GM19463 (cell line): ENCODE measurements at regions not wholly inside any gene's neighbourhood (a gene's known extent, or its start where the extent isn't known, plus 50 kb on each side); places are given as distances from the start of the nearest gene placed in this dataset.

Experiments
- ATAC-seq: cut with Tn5 transposase; IDR thresholded peaks from one replicate; pipeline ENCODE4 v1.9.1; 2021; ENCODE audit warnings: mild to moderate bottlenecking, moderate library complexity; ENCODE audit not compliant: unreplicated experiment

DNA sequence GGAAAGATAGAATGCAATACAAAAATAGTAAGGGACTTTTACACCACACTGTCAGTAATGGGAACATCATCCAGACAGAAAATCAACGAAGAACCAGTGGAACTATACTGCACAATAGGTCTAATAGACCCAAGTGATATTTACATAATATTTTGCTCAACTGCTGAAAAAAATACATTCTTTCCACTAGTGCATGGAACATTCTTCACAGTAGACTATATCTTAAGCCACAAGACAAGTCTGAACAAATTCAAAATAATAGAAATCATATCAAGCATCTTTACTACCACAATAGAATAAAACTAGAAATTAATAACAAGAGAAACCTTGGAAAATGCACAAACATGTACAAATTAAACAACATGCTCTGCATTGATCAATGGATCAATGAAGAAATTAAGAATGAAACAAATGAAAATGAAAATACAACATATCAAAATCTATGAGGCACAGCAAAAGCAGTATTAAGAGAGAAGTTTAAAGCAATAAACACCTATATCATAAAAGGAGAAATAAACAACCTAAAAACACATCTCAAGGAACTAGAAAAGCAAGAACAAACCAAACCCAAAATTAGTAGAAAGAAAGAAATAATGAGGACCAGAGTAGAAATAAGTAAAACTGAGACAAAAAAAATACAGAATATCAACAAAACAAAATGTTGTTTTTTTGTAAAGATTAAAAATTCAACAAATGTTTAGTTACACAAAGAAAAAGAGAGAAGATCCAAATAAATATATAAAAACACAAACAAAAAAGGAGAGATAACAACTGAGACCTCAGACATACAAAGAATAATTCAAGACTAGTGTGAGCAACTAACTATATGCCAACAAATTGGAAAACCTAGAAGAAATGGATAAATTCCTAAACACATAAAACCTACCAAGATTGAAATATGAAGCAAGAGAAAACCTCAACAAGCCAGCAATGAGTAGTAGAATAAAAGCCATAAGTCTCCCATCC, 51.5 kb upstream of the ANTXR2 start:
- ATAC-seq: no peak
